ENCODE measurements at regions not wholly inside any gene's neighbourhood (a gene's known extent, or its start where the extent isn't known, plus 50 kb on each side); places are given as distances from the start of the nearest gene placed in this dataset.
A peak's percentile ranks its signal among the peaks of the same experiment; 100 is the strongest.

DNA sequence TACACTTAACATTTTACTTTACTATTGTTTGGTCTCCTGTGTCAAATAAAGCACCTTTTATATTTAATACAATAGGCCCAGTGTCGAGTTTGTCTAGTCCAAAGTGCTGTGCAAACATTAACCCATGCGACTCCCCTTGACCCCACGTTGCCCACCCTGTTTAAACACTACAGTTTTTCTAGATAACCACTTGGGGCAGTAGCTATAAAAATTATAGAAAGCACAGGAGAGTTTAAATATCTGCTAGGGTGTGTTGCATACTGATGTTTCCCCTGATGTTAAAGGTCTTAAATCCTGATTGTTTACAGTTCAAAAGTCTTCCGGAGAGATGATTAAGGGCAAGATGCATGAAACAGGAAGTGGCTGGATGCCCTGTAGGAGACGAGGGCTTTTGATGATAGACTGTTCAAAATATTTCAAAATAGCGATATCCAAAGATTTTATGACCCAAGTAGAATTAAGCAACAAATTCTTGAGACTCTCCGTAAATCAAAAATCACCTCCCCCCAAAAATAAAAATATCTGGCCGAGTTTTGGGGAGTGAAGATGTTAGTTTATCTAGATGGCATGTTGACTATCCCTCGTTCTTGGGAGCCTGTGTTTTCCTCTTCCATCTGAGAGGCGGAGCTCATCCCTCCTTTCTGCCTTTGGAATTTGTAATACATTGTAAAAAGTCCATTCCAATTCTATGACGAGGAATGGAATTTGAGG is 167.1 kb downstream of the FGF9 start:
- DNase-seq (ENCODE audit: low read depth), result peak; percentile 62
- TF ChIP-seq, protein P1, sequence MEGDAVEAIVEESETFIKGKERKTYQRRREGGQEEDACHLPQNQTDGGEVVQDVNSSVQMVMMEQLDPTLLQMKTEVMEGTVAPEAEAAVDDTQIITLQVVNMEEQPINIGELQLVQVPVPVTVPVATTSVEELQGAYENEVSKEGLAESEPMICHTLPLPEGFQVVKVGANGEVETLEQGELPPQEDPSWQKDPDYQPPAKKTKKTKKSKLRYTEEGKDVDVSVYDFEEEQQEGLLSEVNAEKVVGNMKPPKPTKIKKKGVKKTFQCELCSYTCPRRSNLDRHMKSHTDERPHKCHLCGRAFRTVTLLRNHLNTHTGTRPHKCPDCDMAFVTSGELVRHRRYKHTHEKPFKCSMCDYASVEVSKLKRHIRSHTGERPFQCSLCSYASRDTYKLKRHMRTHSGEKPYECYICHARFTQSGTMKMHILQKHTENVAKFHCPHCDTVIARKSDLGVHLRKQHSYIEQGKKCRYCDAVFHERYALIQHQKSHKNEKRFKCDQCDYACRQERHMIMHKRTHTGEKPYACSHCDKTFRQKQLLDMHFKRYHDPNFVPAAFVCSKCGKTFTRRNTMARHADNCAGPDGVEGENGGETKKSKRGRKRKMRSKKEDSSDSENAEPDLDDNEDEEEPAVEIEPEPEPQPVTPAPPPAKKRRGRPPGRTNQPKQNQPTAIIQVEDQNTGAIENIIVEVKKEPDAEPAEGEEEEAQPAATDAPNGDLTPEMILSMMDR (conservative IDR thresholded peaks at IDR 0.05; ENCODE audit: low read length), result no peak
- H3K4me3 ChIP-seq (ENCODE audit: low read length), result no peak overlapping the region

DNA sequence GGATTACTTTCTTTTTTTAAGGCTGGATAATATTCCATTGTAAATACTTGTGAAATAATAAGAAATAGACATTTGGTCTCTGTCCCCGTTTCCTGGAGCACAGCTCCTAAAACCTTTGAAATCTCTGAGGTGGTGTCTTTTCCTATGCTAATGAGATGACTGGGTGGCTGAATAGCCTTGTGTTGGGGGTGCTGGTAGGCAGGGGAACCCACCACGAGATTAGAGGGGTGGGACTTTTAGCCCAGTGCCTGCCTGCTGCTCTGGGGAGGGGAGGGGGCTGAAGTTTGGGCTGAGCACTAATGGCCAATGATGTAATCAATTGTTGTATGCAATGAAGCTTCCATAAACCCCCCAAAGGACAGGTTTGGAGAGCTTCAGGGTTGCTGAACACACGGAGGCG is 175.7 kb downstream of the FGF9 start:
- no peak overlapping the region for H3K4me3 ChIP-seq (ENCODE audit: low read length)
- TF ChIP-seq, protein P1 (conservative IDR thresholded peaks at IDR 0.05; ENCODE audit: low read length), result no peak
- DNase-seq (ENCODE audit: low read depth), result no peak

DNA sequence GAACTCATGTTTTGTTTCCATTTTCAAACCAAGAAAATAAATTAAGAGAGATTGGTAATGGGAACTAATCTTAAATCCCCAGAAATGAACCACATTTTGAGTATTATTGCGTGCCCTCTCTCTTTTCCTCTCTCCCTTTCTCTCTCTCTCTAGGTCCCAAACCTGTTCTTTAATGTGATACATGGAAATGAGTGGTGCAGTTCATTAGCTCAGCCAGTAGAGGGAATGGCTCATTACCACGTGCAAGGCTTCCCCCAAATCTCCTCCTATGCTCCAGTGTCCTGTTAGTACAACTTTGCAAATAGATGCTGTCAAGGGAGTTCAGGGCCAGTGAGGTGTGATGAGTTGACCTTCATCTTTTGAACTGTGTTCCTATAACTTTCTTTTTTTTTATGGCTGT is 178.4 kb downstream of the FGF9 start:
- no peak overlapping the region for H3K4me3 ChIP-seq (ENCODE audit: low read length)
- TF ChIP-seq, protein P1 (conservative IDR thresholded peaks at IDR 0.05; ENCODE audit: low read length), result peak; percentile 53
- DNase-seq (ENCODE audit: low read depth), result peak; percentile 24

DNA sequence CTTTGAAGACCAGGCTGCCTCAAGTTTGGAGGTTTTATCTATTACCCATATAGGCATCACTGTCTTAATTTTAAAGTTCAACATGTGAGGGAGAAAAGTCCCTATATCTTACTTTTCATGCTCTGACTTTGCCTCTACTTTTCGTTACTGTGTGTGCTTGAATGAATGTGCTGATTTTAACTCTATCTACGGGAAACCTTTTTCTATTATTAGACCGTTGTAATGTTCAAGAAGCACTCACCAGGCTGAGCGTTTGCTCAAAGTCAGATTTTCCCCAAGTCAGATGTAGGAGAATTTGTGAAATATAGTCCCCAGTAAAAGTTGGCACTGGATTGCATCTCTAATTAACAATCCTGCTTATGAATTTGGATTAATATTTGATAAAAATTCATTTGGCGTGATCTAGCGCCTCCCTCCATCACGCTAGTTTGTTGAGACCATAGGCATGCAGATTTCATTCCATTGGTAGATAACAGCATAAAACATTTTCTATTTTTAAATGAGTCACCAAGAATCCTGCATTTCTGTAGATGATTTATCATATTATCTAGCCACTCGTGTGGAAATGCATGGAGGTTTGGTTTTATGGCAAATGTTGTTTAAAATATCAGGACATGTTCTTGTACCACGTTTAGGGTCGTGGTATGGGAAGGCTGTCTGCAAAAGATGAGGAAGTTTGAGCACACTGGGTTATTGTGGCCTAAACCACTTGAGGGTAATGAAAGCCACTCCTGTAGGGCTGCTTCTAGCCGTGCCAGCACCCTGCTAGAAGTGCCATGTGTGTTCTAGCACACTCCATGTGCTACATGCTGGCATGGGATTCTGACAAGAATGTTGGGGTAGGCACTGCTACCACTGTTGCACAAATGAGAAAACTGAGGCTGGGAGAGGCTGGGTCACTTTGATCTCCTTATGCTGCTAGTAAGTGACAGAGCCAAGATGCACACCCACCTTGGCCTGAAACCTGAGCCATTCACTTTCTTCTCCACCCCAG is 179.4 kb downstream of the FGF9 start:
- DNase-seq (ENCODE audit: low read depth), result peak; percentile 7
- TF ChIP-seq, protein P1 (conservative IDR thresholded peaks at IDR 0.05; ENCODE audit: low read length), result no peak
- H3K4me3 ChIP-seq (ENCODE audit: low read length), result no peak overlapping the region

DNA sequence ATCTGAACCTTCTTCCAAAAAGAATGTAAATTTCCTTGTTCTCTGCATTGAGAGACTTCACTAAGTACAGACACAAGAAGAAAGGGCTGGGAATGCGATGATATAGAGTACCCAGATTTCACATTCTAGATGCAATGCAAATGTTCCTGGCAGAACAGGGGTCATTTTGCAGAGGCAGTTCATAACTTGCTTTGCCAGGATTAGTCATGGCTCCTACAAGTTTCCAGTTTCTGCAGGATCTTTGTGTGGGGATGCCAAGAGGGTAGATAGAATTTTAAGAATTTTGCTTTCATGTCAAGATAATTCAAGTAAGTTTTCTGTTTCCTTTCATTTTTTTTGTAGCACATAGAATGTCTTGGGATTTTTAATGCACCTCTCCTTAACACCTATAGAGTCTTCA is 181.2 kb downstream of the FGF9 start:
- TF ChIP-seq, protein P1 (conservative IDR thresholded peaks at IDR 0.05; ENCODE audit: low read length), result no peak
- no peak overlapping the region for H3K4me3 ChIP-seq (ENCODE audit: low read length)
- DNase-seq (ENCODE audit: low read depth), result peak; percentile 12

DNA sequence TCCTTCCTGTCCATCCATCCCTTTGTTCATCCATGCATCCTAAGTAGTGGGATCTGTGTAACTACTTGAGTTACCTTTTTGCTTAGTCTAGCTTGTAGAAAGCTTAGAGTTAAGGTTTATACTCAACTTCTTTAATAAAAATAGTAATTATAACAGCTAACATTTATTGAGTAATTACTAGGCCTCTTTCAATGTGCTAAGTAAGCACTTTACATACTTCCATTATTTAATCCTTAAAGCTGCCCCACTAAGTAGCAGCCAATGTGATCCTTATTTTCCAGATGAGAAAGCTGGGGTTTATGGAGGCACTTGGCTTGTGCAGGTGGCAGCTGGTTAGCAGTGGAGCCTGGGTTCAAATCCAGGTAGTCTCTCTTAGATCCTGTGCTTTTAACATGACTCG is 182.9 kb downstream of the FGF9 start:
- H3K4me3 ChIP-seq (ENCODE audit: low read length), result no peak overlapping the region
- TF ChIP-seq, protein P1 (conservative IDR thresholded peaks at IDR 0.05; ENCODE audit: low read length), result no peak

More for the DNA sequence above, 182.9 kb downstream of the FGF9 start:
- no peak for DNase-seq (ENCODE audit: low read depth)

Measured in AG10803 (cell line).